ENCODE measurements at regions not wholly inside any gene's neighbourhood (a gene's known extent, or its start where the extent isn't known, plus 50 kb on each side); places are given as distances from the start of the nearest gene placed in this dataset.
"Not testable (repeated sequence)": the region's sequence is repeated elsewhere in the genome, so short reads cannot be mapped to it uniquely, and the experiment has no call there.

GRCh38 chr6:168190014-168190405 lies 111.0 kb upstream of the FRMD1 start (continued):
- TF ChIP-seq BACH2 (CRISPR knock-in tag; IDR thresholded peaks at IDR 0.05; ENCODE audit: borderline replicate concordance): no peak
- no peak for TF ChIP-seq SNAI2 (CRISPR knock-in tag; IDR thresholded peaks at IDR 0.05)

- no peak for ATAC-seq
Observed at GRCh38 chr6:168189200-168190013, 110.4 kb upstream of the FRMD1 start.

GRCh38 chr6:168188369-168189199 lies 109.6 kb upstream of the FRMD1 start:
- no peak for ATAC-seq
- TF ChIP-seq POU6F1 (CRISPR knock-in tag; IDR thresholded peaks at IDR 0.05; ENCODE audit: borderline replicate concordance, low read depth) (no peak), ARNTL (CRISPR knock-in tag; IDR thresholded peaks at IDR 0.05; ENCODE audit: borderline replicate concordance, low read depth) (no peak), ZNF565 (CRISPR knock-in tag; conservative IDR thresholded peaks at IDR 0.05; ENCODE audit: low read depth) (no peak), OSR1 (CRISPR knock-in tag; IDR thresholded peaks at IDR 0.05) (no peak), PPARA (CRISPR knock-in tag; IDR thresholded peaks at IDR 0.05; ENCODE audit: borderline replicate concordance) (no peak), TSHZ2 (CRISPR knock-in tag; IDR thresholded peaks at IDR 0.05) (no peak), ZFP3 (CRISPR knock-in tag; IDR thresholded peaks at IDR 0.05) (no peak), PATZ1 (CRISPR knock-in tag; IDR thresholded peaks at IDR 0.05; ENCODE audit: borderline replicate concordance) (no peak), SNAI2 (CRISPR knock-in tag; IDR thresholded peaks at IDR 0.05) (no peak), ESRRG (CRISPR knock-in tag; IDR thresholded peaks at IDR 0.05) (no peak), CSDC2 (CRISPR knock-in tag; IDR thresholded peaks at IDR 0.05) (no peak), ZNF70 (CRISPR knock-in tag; IDR thresholded peaks at IDR 0.05) (no peak), ZNF8 (CRISPR knock-in tag; IDR thresholded peaks at IDR 0.05) (no peak), RARB (CRISPR knock-in tag; IDR thresholded peaks at IDR 0.05) (no peak)

More at GRCh38 chr6:168189200-168190013, 110.4 kb upstream of the FRMD1 start:
- TF ChIP-seq ZNF8 (CRISPR knock-in tag; IDR thresholded peaks at IDR 0.05) (no peak), ZFP3 (CRISPR knock-in tag; IDR thresholded peaks at IDR 0.05) (no peak), ZC3H10 (CRISPR knock-in tag; IDR thresholded peaks at IDR 0.05) (no peak), ESRRG (CRISPR knock-in tag; IDR thresholded peaks at IDR 0.05) (no peak), CREB5 (CRISPR knock-in tag; IDR thresholded peaks at IDR 0.05; ENCODE audit: low read depth) (no peak), CSDC2 (CRISPR knock-in tag; IDR thresholded peaks at IDR 0.05) (no peak), GLIS3 (CRISPR knock-in tag; IDR thresholded peaks at IDR 0.05) (no peak), SNAI2 (CRISPR knock-in tag; IDR thresholded peaks at IDR 0.05) (no peak), ISL1 (CRISPR knock-in tag; IDR thresholded peaks at IDR 0.05) (no peak), BACH2 (CRISPR knock-in tag; IDR thresholded peaks at IDR 0.05; ENCODE audit: borderline replicate concordance) (no peak)

- ATAC-seq: no peak
- TF ChIP-seq ZNF8 (CRISPR knock-in tag; IDR thresholded peaks at IDR 0.05) (no peak), ZNF70 (CRISPR knock-in tag; IDR thresholded peaks at IDR 0.05) (no peak), ESRRG (CRISPR knock-in tag; IDR thresholded peaks at IDR 0.05) (no peak)
Observed at GRCh38 chr6:168186438-168186837, 107.4 kb upstream of the FRMD1 start.

GRCh38 chr6:168186018-168186417 lies 107.0 kb upstream of the FRMD1 start:
- not testable (repeated sequence) for ATAC-seq

All from SK-N-SH treated with all-trans-retinoic acid at 6 μM for 48 hours (cell line).